ENCODE measurements at regions not wholly inside any gene's neighbourhood (a gene's known extent, or its start where the extent isn't known, plus 50 kb on each side); places are given as distances from the start of the nearest gene placed in this dataset.

DNA sequence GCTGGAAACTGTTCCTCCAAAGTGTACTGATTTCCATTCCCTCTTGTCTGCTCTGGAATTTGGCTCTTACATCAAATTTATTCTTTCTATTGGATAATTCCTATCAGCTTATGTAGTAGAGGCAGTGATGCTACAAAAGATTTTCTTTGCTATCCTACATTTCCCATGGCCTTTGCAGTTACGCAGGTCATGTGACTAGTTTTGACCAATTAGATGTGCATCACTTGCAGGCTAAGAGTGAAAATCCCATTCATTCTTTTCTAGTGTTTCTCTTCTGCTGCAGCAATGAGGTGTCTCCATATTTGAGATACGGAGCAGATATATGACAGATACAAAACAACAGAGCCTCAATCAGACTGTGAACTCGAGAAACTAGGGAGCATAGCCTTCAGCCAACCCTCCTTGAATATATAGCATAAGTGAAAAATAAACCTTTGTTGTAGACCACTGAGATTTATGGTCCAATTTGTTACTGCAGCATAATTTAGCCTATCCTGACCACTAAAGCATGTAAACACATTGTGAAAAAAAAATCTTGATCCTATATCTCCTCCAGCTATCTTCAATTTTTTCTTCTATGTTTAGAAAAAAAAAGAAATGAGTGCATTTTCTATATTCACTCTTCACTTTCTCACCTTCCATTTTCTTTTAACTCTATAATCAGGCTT is 102.0 kb downstream of the HNMT start:
- TF ChIP-seq, protein P1, sequence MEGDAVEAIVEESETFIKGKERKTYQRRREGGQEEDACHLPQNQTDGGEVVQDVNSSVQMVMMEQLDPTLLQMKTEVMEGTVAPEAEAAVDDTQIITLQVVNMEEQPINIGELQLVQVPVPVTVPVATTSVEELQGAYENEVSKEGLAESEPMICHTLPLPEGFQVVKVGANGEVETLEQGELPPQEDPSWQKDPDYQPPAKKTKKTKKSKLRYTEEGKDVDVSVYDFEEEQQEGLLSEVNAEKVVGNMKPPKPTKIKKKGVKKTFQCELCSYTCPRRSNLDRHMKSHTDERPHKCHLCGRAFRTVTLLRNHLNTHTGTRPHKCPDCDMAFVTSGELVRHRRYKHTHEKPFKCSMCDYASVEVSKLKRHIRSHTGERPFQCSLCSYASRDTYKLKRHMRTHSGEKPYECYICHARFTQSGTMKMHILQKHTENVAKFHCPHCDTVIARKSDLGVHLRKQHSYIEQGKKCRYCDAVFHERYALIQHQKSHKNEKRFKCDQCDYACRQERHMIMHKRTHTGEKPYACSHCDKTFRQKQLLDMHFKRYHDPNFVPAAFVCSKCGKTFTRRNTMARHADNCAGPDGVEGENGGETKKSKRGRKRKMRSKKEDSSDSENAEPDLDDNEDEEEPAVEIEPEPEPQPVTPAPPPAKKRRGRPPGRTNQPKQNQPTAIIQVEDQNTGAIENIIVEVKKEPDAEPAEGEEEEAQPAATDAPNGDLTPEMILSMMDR (IDR thresholded peaks at IDR 0.05) = no peak
- TF ChIP-seq POLR2A (IDR thresholded peaks at IDR 0.05) = no peak

Data from adrenal gland (tissue), 5 donors.